CD4-positive, alpha-beta T cell treated with Interleukin-12 subunit alpha and Interleukin-12 subunit beta, for 1 hour (primary cell): ENCODE measurements at regions not wholly inside any gene's neighbourhood (a gene's known extent, or its start where the extent isn't known, plus 50 kb on each side); places are given as distances from the start of the nearest gene placed in this dataset.
"Not testable (repeated sequence)": the region's sequence is repeated elsewhere in the genome, so short reads cannot be mapped to it uniquely, and the experiment has no call there.

Source experiments
- DNase-seq: peaks from one replicate; pipeline ENCODE4 v3.0.0-alpha.2; 2020

DNA sequence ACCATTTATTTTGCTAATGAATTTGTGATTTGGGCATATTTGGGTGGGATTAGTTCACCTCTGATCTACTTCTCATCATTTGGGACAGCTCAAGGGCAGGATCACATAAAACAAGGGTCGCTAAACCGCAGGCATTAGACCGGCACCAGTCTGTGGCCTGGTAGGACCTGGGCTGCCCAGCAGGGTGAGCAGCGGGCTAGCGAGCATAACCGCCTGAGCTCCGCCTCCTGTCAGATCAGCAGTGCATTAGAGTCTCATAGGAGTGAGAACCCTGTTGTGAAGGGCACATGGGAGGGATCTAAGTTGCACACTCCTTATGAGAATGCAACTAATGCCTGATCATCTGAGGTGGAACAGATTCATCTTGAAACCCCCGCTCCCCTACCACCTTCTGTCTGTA lies 785.3 kb downstream of the TRHDE start:
- no peak for DNase-seq

DNA sequence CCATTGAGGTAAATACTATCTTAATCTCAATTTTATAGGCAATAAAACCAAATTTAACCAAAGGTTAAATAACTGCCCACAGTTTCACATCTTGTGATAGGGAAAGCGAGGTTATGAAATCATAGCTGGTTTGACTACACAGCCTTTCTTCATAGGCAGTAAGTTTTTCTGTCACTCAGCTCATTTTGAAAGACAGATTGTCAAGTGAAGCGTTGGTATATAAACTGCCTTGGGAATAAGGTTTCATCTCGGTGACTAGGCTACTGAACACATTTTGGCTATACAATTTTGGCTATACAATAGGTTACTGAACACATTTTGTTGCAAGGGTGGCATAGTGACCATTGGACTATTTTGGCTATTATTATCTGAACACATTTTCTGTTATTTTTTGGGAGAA lies 793.7 kb downstream of the TRHDE start:
- DNase-seq = no peak

DNA sequence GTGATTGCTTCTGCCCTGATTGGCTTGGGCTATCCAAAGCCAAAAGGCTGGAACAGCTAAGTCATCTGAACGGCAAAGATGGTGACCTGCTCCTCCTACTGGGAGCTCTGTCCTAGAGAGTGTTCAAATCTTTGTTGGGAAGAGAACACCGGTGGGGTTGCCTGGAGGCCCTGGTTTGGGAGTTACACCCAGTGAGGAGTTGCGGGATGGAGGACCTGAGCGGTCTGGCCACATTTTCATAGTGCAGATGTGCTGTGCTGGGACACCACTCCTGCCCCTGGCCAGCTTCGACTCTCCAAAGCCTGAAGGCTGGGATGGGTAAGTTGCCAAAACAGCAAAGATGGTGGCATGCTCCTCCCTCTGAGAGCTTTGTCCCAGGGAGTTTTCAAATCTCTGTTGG lies 795.4 kb downstream of the TRHDE start:
- DNase-seq = no peak

DNA sequence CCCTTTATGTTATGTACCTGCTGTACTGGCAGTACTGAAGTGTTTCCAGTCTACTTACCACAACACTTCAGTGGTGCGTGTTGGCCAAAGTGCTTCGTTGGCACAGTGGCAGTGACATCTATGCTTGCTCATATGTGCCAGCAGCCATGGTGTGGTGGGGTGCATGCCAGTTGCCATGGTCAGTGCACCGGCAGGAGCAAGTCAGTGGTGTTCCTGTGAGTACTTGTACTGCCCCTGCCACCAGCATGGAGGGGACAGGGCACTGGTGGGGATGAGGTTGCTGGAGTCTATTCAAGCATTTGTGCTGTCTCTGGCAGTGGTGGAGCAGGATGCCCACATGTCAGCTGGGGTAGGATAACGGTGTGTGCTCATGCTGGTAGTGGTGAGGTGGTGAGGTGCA lies 800.0 kb downstream of the TRHDE start:
- no peak for DNase-seq

DNA sequence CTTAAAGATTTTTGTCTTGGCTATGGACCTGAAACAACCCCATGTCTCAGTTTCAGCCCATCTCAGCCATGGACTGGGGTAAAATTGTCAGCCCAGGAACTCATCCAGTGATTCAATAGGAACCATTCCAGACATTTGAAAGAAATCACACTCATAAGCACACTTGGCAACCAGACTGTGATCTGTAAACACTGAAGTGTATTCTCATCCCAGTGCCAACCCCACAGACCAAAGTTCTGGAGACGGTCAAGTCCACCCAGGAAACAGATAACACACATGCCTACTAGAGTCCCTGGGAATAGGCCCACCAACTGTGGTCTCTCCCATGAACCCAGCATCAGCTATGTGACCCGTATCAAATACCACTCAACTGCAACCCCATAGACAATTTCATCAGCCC lies 804.6 kb downstream of the TRHDE start:
- no peak for DNase-seq

DNA sequence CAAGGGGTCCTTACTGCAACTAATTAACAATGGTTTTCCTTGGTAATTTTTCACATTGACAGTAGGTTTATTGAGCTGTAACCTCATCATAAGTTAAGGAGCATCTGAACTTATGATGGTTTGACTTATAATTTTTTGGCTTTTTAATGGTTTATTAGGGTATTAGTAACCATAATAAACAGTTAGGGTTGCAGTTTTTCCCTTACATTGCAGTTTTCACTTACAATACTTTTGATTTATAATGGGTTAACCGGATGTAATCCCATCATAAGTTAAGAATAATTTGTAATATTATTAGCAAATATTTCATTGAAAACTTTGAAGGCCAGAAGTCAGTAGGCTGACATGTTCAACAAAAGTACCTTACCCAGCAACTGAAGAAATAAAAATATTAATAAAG lies 811.6 kb downstream of the TRHDE start:
- no peak for DNase-seq

DNA sequence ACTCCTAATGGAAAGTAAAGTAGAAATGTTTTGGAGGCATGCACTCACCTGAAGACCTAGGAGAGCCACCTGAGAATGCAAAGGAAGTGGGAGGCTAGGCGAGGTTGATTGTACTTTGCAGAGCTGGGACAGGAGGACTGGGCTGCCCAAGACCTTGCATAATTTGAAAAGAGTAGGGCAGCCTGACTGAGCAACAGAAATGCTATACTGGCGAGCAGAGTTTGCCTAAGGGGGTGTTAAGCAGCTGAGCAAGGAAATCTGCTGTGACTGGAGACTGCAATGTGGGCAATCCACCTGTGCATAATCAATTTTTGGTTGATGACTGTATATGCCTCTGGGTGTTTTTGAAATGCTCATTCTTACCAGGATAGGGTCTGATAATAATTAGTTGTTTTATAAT lies 834.1 kb downstream of the TRHDE start:
- no peak for DNase-seq

DNA sequence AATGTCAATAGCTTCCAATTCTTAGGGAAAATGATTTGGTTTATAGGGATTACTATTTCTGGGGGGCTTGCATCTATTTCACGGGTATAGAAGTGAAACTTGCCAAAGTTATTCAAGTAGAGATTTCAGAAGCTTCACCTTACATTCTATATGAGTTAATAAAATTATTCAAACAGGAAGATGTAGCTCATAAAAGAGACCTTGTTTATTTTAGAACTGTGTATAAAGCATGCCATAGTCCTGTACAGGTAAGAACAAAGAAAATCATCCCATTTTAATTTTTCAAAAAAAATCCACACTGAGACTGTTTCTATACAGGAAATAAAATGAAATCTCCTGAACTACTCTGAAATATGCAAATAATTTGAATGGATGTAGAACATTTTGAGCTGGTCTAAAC lies 834.7 kb downstream of the TRHDE start:
- no peak for DNase-seq

DNA sequence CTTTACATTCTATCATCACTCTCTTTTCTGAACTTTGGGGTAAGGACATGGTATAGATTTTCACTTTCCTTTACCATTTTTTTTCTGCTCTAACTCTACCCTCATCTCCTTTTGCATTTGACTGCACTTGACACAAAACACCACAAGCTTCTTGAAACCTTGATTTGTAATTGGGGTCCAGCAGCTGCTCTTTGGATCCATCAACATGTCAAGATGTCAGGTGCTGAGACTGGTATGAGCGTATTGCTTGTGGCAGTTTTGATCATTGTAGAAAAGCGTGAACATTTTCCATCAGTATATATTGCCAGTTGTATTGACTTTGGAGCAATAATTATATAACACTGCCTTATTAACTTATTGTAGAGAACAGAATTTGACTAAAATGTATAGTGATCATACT lies 838.6 kb downstream of the TRHDE start:
- no peak for DNase-seq

DNA sequence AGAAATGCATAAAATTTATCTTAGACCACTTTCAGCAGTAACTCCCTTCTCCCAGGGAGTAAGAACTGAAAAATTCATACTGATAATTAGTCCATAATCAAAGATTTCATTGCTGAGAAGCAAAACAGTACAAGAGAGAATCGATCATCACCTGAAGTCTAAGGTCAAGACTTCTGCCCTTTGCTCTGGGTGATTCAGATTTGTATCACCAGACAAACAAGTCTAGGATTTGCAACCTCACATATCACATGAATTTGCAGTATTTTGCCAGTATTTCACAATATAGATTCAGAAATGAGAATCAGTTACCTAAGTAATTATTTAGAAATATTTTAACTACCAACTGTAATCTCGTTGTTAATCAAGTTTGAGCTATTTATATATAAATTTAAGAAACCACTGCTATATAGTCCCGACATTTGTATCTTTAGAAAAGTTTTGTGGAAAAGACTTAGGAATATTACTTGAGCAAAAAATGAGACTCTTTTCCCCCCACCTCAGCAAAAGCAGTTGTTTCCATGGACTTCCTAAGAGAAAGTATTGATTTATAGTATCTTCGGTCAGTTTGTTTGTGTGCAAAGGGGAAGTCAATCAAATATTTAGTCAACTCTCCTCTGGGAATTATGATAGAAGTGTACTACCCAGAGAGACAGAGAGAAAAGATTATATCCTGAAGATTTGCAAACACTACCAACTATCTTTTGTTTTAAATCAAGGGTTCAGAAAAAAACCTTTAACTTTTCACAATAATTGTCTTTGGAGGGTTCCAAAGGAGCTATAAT lies 840.1 kb downstream of the TRHDE start:
- DNase-seq = no peak

DNA sequence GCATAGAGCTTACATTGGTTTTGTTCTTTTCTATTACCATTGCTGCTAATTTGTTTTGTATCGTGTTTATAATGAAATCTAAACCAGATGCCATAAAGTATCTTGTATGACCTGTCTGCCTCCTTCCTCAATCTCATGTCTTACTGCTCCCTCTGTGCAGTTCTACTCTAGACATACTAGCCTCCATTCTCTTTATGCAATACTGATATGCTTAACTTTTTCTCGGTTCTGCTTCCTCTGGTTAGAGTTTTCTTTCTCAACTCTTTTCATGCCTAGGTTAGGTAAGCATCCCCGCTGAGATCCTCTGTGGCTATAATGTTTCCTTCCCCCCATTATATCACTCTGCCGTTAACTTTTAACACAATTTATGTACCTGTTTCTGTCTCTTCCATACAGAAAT lies 852.3 kb downstream of the TRHDE start:
- DNase-seq = no peak

DNA sequence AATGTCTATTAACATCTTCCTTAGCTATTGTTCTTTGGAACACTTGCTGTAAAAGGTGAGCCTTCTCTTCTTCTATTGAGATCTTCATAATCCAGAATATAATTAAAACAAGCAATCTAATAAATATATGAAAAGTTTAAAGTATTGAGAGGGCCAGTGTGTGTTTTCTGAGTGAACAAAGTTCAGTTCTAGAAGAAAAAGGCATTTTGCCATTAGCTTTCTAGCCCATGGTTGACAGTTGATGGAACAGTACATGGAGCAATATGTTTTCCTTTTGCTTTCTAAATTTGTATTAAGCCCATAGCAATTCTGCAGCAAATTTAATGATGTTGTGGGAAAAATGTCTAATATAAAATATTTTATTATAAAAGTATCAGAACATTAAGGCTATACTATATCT lies 853.0 kb downstream of the TRHDE start:
- DNase-seq = no peak

DNA sequence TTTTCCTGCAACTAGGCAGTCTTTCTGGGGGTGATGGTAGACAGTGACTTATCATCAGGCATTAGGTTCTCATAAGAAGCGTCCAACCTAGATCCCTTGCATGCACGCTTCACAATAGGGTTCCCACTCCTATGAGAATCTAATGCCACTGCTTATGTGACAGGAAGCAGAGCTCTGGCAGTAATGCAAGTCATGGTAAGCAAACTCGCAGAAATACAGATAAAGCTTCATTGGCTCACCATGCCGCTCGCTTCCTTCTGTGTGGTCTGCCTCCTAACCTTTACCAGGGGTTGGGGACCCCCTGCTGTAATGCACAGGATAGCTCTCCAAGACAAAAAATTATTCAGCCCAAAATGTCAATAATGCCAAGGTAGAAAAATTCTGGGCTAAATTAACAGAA lies 864.2 kb downstream of the TRHDE start:
- DNase-seq = no peak

DNA sequence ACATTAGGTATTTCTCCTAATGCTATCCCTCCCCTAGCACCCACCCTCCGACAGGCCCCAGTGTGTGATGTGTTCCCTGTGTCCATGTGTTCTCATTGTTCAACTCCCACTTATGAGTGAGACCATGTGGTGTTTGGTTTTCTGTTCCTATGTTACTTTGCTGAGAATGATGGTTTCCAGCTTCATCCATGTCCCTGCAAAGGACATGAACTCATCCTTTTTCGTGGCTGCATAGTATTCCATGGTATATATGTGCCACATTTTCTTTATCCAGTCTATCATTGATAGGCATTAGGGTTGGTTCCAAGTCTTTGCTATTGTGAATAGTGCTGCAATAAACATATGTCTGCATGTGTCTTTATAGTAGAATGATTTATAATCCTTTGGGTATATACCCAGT lies 867.5 kb downstream of the TRHDE start:
- DNase-seq = not testable (repeated sequence)

DNA sequence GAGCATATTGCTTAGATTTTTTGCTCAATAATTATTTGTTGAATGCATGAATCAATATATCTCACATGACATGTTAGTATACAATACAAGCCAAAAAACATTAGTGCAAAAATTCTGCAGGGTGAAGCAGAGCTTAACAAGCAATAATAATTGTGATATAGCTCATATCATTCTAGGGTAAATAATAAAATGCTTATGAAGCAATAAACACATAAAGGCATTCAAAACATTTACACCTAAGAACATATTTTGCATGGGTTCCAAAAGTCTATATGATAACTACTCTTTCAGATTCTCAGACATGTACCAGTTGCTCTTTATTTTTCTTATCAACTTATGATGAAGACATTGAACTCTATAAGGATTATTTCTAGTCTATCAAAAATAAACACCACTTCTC lies 886.2 kb downstream of the TRHDE start:
- DNase-seq = no peak

DNA sequence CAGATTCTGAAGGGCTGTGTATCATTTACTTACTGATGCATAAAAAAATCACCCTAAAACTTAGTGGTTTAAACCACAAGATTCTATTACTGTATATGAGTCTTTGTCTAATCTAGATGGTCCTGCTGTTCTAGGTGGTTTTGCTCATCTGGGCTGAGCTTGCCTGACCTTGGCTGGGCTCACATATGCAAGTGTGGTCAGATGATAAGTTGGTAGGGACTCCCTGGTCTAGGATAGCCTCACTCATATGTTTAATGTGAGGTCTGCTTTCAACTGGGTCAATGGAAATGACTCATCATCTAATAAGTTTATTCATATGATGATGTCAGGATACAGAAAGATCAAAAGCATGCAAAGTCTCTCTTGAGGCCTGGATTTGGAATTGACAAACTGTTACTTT lies 887.8 kb downstream of the TRHDE start:
- no peak for DNase-seq

DNA sequence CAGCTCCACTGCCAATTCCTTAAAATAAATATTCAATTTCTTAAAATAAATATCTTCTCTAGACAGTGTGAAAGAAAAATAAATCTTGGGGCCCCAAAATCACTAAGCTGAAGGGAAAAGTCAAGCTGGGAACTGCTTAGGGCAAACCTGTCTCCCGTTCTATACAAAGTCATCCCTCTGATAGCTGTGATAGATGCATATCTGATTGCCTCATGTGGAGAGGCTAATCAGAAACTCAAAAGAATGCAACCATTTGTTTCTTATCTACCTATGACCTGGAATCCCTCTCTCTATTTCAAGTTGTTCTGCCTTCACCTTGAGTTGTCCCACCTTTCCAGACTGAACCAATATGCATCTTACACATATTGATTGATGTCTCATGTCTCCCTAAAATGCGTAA lies 889.8 kb downstream of the TRHDE start:
- no peak for DNase-seq

DNA sequence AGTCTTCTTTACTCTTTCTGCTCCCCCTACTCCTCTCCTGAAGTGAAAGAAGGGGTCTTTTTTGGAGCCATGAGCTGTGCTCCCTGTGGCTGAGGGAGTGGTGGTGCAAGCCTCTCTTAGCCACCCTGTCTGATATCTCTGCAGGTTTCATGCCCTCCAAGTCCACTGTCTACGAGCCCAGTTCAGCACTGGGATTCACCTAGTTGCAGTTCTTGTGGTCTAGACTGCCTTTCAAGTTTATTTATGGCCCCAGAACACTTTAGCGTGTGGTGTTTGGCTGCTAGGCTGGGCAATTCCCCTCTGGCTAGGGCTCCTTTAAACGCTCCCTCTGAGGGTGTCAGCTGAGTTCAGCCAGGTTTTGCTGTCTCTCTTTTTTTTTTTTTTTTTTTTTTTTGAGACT lies 908.6 kb downstream of the TRHDE start:
- no peak for DNase-seq

DNA sequence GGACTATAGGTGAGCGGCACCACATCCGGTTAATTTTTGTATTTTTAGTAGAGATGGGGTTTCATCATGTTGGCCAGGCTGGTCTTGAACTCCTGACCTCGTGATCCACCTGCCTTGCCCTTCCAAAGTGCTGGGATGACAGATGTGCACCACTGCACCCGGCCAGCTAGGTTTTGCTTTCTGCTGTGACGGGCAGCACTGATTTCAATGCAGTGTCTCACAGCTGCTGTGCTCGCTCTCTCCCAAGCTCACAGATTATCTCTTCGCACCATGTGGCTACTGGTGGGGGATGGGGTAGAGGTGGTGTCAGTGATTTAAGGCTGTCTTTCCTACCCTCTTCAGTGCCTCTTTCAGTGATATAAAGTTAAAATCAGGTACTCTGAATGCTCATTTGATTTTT lies 909.1 kb downstream of the TRHDE start:
- no peak for DNase-seq

DNA sequence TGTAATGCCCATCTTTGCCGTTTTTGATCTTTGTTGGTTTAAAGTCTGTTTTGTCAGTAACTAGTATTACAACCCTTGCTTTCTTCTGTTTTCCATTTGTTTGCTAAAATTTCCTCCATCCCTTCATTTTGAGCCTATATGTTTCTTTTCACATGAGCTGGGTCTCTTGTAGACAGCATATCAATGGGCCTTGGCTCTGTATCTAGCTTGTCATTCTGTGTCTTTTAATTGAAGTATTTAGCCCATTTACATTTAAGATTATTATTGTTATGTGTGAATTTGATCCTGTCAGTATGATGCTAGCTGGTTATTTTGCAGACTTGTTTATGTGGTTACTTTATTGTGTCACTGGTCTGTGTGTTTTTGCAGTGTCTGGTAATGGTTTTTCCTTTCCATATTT lies 913.2 kb downstream of the TRHDE start:
- no peak for DNase-seq

DNA sequence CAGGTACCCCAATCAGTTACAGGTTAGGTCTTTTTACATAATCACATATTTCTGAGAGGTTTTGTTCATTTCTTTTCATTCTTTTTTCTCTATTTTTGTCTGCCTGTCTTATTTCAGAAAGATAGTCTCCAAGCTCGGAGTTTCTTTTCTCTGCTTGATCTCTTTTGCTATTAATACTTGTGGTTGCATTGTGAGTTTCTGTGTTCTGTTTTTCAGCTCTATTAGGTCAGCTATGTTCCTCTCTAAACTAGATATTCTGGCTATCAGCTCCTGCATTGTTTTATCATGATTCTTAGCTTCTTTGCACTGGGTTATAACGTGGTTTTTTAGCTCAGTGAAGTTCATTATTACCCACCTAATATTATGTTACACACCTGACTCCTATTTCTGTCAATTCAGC lies 914.1 kb downstream of the TRHDE start:
- no peak for DNase-seq

DNA sequence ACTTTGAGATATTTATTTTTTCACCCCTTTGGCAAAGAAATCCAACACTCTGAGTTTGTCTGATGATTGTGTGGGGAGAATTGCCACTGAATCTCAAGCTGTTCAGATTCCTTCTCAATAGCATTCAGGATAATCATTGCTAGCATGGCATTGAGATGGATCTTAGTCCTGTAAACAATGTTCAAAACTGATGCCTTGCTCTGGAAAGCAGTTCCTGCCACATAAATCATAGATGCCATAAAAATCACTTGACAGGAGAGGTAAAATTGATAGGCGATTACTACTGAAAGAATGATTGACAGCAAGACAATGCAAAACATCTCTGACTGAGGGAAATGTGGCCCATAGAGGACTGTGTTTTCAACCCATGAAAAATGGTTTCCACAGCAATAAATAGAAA lies 915.6 kb downstream of the TRHDE start:
- no peak for DNase-seq

DNA sequence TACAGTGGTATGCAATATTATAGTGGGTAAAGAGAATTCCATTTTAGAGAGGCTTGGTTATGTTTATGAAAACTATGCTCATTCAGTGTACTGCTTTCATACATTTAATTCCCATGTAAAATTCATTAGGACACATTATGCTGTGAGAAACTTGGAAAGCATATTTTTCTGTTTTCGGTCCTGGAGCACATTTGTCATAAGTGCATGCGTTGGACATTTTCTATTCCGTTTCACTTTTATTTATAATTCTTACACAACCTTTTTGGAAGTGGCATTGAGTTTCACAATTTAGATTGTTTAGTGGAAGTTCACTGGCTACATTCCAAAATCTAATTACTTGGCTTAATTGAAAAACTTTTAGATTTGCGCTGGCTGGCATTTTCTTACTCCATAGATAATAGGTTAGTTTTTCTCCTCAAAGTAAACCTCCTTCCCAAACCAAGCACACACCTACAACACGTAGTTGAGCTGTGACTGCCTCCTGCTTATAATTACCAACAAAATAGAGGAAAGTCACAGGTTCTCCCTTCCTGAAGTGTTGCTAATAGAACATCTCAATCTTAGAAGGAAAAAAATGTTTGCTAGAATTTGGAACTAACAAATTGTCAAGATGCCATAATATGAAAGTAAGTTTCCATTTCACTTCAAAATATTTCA lies 938.5 kb downstream of the TRHDE start:
- no peak for DNase-seq

DNA sequence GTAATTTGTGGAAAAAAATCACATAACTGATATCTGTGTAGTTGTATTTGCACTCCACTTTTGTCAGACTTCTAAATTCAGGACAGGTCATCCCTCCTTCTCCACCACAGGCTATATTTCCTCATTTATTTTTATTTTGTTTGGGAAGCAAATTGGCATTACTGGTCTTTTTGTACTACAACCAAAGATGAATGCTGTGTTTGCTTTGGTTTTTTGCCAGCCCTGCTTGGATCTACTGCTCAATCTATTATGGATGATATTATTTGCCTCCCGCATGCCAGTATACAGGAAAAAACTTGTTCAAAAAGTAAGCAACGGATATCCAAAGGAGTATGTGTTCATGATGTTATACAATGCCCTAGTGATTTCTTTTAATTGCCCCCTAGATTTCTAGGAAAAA lies 948.8 kb downstream of the TRHDE start:
- no peak for DNase-seq

DNA sequence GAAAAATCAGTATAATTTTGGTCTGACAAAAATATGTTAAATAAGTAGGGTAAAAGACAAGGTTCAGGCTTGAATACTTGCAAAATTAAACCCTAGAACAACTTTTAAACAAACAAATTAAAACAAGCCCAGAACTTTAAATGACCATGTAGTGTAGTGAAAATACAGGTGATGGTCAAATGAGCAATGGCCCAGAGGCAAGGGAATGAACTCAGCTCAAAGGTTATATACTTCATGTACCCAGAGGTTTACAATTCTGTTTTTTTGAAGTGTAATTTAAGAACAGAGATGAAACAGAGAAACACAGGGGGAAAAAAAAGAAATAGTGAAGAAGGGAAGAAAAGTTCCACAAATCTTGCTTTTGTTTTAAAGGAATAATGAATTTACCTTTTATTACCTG lies 949.2 kb downstream of the TRHDE start:
- no peak for DNase-seq
